ENCODE measurements at regions not wholly inside any gene's neighbourhood (a gene's known extent, or its start where the extent isn't known, plus 50 kb on each side); places are given as distances from the start of the nearest gene placed in this dataset.

DNA sequence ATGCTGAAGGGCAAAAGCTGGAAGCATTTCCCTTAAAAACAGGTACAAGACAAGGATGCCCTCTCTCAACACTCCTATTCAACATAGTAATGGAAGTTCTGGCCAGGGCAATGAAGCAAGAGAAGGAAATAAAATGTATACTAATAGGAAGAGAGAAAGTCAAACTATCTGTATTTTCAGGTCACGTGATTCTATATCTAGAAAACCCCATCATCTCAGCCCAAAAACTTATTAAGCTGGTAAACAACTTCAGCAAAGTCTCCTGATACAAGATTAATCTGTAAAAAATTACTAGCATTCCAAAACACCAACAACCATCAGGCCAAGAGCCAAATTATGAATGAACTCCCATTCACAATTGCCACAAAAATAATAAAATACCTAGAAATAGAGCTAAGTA, 213.2 kb upstream of the CNTNAP5 start:
- TF ChIP-seq, protein P1, sequence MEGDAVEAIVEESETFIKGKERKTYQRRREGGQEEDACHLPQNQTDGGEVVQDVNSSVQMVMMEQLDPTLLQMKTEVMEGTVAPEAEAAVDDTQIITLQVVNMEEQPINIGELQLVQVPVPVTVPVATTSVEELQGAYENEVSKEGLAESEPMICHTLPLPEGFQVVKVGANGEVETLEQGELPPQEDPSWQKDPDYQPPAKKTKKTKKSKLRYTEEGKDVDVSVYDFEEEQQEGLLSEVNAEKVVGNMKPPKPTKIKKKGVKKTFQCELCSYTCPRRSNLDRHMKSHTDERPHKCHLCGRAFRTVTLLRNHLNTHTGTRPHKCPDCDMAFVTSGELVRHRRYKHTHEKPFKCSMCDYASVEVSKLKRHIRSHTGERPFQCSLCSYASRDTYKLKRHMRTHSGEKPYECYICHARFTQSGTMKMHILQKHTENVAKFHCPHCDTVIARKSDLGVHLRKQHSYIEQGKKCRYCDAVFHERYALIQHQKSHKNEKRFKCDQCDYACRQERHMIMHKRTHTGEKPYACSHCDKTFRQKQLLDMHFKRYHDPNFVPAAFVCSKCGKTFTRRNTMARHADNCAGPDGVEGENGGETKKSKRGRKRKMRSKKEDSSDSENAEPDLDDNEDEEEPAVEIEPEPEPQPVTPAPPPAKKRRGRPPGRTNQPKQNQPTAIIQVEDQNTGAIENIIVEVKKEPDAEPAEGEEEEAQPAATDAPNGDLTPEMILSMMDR (IDR thresholded peaks at IDR 0.05) = no peak
- no peak for TF ChIP-seq EP300 (IDR thresholded peaks at IDR 0.05)

Data from tibial nerve (tissue), 4 donors.